GM23338 (cell line): ENCODE measurements at regions not wholly inside any gene's neighbourhood (a gene's known extent, or its start where the extent isn't known, plus 50 kb on each side); places are given as distances from the start of the nearest gene placed in this dataset.

Source experiments
- ATAC-seq: fragments of 200-7000 bp; cut with Tn5 transposase; 3 replicates; pipeline ENCODE4 v1.9.1; 2020
- DNase-seq: peaks from one replicate; pipeline ENCODE4 v3.0.0-alpha.2; 2015; ENCODE audit warnings: low spot score
- H2AFZ ChIP-seq: fragments of 200-600 bp; sonication (generic); 2 replicates; pipeline ENCODE4 v1.8.0; 2016; ENCODE audit warnings: antibody characterized with exemption, mild to moderate bottlenecking, moderate library complexity
- H3F3A ChIP-seq: fragments of 200-600 bp; sonication (generic); replicated peaks from 2 replicates; pipeline ENCODE4 v1.8.0; 2017; ENCODE audit warnings: antibody characterized with exemption, mixed run types, low read depth
- H3K27ac ChIP-seq: fragments of 200-600 bp; sonication (generic); 2 replicates; pipeline ENCODE4 v1.6.1; 2016; ENCODE audit warnings: low read depth
- H3K27me3 ChIP-seq: fragments of 200-600 bp; sonication (generic); 2 replicates; pipeline ENCODE4 v1.8.0; 2016; ENCODE audit warnings: mild to moderate bottlenecking, mixed run types, moderate library complexity; ENCODE audit not compliant: insufficient read depth
- H3K36me3 ChIP-seq: fragments of 200-600 bp; sonication (generic); 2 replicates; pipeline ENCODE4 v1.8.0; 2016; ENCODE audit warnings: mild to moderate bottlenecking; ENCODE audit not compliant: insufficient read depth
- H3K4me1 ChIP-seq: fragments of 200-600 bp; sonication (generic); 2 replicates; pipeline ENCODE4 v1.8.0; 2016; ENCODE audit warnings: mild to moderate bottlenecking, moderate library complexity; ENCODE audit not compliant: insufficient read depth
- H3K4me2 ChIP-seq: fragments of 200-600 bp; sonication (generic); 2 replicates; pipeline ENCODE4 v1.7.1; 2017; ENCODE audit warnings: mixed run types
- H3K4me3 ChIP-seq: fragments of 200-600 bp; sonication (generic); 2 replicates; pipeline ENCODE4 v1.6.1; 2016; ENCODE audit warnings: mixed run types
- H3K79me2 ChIP-seq: fragments of 200-600 bp; sonication (generic); replicated peaks from 2 replicates; pipeline ENCODE4 v1.8.0; 2017; ENCODE audit warnings: mild to moderate bottlenecking; ENCODE audit not compliant: insufficient read depth
- H3K9me2 ChIP-seq: fragments of 200-600 bp; sonication (generic); 2 replicates; pipeline ENCODE4 v1.8.0; 2017; ENCODE audit not compliant: insufficient read depth
- H4K20me1 ChIP-seq: fragments of 200-600 bp; sonication (generic); replicated peaks from 2 replicates; pipeline ENCODE4 v1.8.0; 2017; ENCODE audit warnings: mild to moderate bottlenecking; ENCODE audit not compliant: insufficient read depth
- H3K27ac Mint-ChIP-seq: 2 replicates; pipeline ENCODE4 v1.8.0; 2020; ENCODE audit warnings: inconsistent platforms, mild to moderate bottlenecking, moderate library complexity, mixed read lengths
- H3K27me3 Mint-ChIP-seq: 3 replicates; pipeline ENCODE4 v1.8.0; 2022; ENCODE audit warnings: low read depth, mild to moderate bottlenecking, moderate library complexity, mixed read lengths, inconsistent platforms; ENCODE audit not compliant: insufficient read depth, poor library complexity
- H3K36me3 Mint-ChIP-seq: 3 replicates; pipeline ENCODE4 v1.8.0; 2021; ENCODE audit warnings: low read depth, mild to moderate bottlenecking, inconsistent platforms, moderate library complexity, mixed read lengths
- H3K4me1 Mint-ChIP-seq: 3 replicates; pipeline ENCODE4 v1.8.0; 2020; ENCODE audit warnings: mild to moderate bottlenecking, inconsistent platforms, mixed read lengths
- H3K4me3 Mint-ChIP-seq: 3 replicates; pipeline ENCODE4 v1.8.0; 2021; ENCODE audit warnings: moderate library complexity, mild to moderate bottlenecking, inconsistent platforms, mixed read lengths
- H3K9me3 Mint-ChIP-seq: 3 replicates; pipeline ENCODE4 v1.8.0; 2020; ENCODE audit warnings: moderate library complexity, mild to moderate bottlenecking, inconsistent platforms, mixed read lengths
- CREB1 ChIP-seq: fragments of 250-450 bp; sonication (Bioruptor Pico); IDR thresholded peaks from 2 replicates; pipeline ENCODE4 v1.5.0; 2020; ENCODE audit warnings: low read depth, mild to moderate bottlenecking, moderate library complexity
- EZH2 ChIP-seq: fragments of 200-600 bp; sonication (generic); IDR thresholded peaks from one replicate; pipeline ENCODE4 v1.8.0; 2017; ENCODE audit warnings: antibody characterized with exemption, mild to moderate bottlenecking, low read depth; ENCODE audit not compliant: unreplicated experiment
- EZH2phosphoT487 ChIP-seq: fragments of 200-600 bp; sonication (generic); IDR thresholded peaks from one replicate; pipeline ENCODE4 v1.8.1; 2018; ENCODE audit warnings: antibody characterized with exemption; ENCODE audit not compliant: unreplicated experiment
- JUNB ChIP-seq: IDR thresholded peaks from one replicate; pipeline ENCODE4 v1.6.1; 2016; ENCODE audit warnings: antibody characterized with exemption; ENCODE audit not compliant: unreplicated experiment
- POLR2AphosphoS5 ChIP-seq: IDR thresholded peaks from 2 replicates; pipeline ENCODE4 v1.6.1; 2016; ENCODE audit warnings: antibody characterized with exemption, low read depth
- STAT1 ChIP-seq: IDR thresholded peaks from one replicate; pipeline ENCODE4 v1.6.1; 2016; ENCODE audit warnings: antibody characterized with exemption; ENCODE audit not compliant: unreplicated experiment
- ZNF331 ChIP-seq: fragments of 250-450 bp; sonication (Bioruptor Pico); IDR thresholded peaks from 2 replicates; pipeline ENCODE4 v1.5.0; 2020; ENCODE audit warnings: low read depth, mild to moderate bottlenecking, moderate library complexity
- TF ChIP-seq, protein P1 (sequence below): IDR thresholded peaks from 2 replicates; pipeline ENCODE4 v1.6.1; 2016; ENCODE audit warnings: antibody characterized with exemption
- TF ChIP-seq, protein P2 (sequence below): fragments of 250-450 bp; sonication (Bioruptor Pico); IDR thresholded peaks from 2 replicates; pipeline ENCODE4 v1.5.0; 2020; ENCODE audit warnings: mild to moderate bottlenecking, moderate library complexity

DNA sequence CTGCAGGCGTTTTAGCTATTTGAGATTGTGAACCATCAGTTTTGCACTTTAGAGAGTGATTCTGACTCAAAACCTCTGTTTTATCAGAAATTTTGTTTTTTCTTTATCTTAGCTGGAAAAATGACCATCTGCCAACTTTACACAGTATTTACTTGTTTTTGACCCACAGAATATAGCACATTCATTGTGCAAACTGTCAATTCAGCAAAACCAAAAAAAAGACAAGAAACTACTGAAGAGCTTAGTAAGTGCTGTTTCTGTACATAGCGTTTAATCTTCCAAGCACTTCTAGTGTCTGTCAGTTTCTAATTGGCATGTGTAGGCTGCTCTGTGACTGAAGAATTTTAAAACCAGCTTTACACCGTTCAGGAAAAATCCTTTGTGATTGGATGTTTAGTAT, 76.0 kb upstream of the VANGL1 start:
- H3K4me3 Mint-ChIP-seq: no peak overlapping the region
- Histone ChIP-seq H3K4me1 (no peaks in the 10 kb centered on the region), H3K27me3 (peaks cover 19% of the 10 kb centered on the region), H3K4me3 (no peak overlapping the region), H3K4me2 (no peak overlapping the region), H3K27ac (no peak overlapping the region), H3K36me3 (no peaks in the 10 kb centered on the region), H3K9me2 (no peaks in the 10 kb centered on the region), H3K79me2 (no peaks in the 10 kb centered on the region), H2AFZ (no peak overlapping the region), H3F3A (no peaks in the 10 kb centered on the region), H4K20me1 (no peaks in the 10 kb centered on the region)
- peaks cover 8% of the 10 kb centered on the region for H3K4me1 Mint-ChIP-seq
- peaks cover 11% of the 10 kb centered on the region for H3K9me3 Mint-ChIP-seq
- ATAC-seq: no peak
- TF ChIP-seq, protein P1, sequence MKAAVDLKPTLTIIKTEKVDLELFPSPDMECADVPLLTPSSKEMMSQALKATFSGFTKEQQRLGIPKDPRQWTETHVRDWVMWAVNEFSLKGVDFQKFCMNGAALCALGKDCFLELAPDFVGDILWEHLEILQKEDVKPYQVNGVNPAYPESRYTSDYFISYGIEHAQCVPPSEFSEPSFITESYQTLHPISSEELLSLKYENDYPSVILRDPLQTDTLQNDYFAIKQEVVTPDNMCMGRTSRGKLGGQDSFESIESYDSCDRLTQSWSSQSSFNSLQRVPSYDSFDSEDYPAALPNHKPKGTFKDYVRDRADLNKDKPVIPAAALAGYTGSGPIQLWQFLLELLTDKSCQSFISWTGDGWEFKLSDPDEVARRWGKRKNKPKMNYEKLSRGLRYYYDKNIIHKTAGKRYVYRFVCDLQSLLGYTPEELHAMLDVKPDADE: no peak
- TF ChIP-seq STAT1 (no peak), ZNF331 (CRISPR knock-in tag) (no peak), EZH2 (no peak), POLR2AphosphoS5 (no peak), EZH2phosphoT487 (no peak)
- no peak overlapping the region for H3K27ac Mint-ChIP-seq
- peaks cover 12% of the 10 kb centered on the region for H3K27me3 Mint-ChIP-seq
- DNase-seq: no peak
- H3K36me3 Mint-ChIP-seq: peaks cover 4% of the 10 kb centered on the region; the same call in 1 of the 3 replicates

DNA sequence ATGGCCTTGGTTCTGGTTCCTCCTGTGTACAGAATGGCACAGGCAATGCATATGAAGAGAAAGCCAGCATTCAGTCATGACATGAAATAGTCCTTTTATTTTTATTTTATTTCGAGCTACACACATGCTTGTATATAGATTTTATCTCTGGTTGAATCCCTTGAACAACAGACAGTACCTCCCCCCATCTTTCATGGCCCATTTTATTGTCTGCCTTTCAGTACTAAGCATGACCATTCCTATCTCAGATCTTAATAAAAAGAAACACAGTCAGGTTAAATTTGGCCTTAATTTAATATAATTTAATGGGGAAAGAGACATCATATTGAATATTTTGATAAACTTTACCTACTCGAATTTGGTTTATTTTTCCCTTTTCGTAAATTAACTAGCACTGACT, 76.4 kb upstream of the VANGL1 start:
- Histone ChIP-seq H3K4me2 (no peak overlapping the region), H3K4me3 (no peak overlapping the region), H3K27me3 (peaks cover 19% of the 10 kb centered on the region), H4K20me1 (no peaks in the 10 kb centered on the region), H3K4me1 (no peaks in the 10 kb centered on the region), H3K36me3 (no peaks in the 10 kb centered on the region), H3F3A (no peaks in the 10 kb centered on the region), H3K79me2 (no peaks in the 10 kb centered on the region), H3K27ac (no peak overlapping the region), H3K9me2 (no peaks in the 10 kb centered on the region), H2AFZ (no peak overlapping the region)
- Mint-ChIP-seq H3K27ac (no peak overlapping the region), H3K9me3 (peaks cover 11% of the 10 kb centered on the region), H3K4me1 (peaks cover 8% of the 10 kb centered on the region), H3K4me3 (no peak overlapping the region), H3K36me3 (peaks cover 4% of the 10 kb centered on the region; the same call in 1 of the 3 replicates), H3K27me3 (peaks cover 12% of the 10 kb centered on the region)
- ATAC-seq (no peak), DNase-seq (no peak)
- no peak for TF ChIP-seq EZH2phosphoT487
- no peak for TF ChIP-seq JUNB
- TF ChIP-seq CREB1: no peak
- TF ChIP-seq, protein P2, sequence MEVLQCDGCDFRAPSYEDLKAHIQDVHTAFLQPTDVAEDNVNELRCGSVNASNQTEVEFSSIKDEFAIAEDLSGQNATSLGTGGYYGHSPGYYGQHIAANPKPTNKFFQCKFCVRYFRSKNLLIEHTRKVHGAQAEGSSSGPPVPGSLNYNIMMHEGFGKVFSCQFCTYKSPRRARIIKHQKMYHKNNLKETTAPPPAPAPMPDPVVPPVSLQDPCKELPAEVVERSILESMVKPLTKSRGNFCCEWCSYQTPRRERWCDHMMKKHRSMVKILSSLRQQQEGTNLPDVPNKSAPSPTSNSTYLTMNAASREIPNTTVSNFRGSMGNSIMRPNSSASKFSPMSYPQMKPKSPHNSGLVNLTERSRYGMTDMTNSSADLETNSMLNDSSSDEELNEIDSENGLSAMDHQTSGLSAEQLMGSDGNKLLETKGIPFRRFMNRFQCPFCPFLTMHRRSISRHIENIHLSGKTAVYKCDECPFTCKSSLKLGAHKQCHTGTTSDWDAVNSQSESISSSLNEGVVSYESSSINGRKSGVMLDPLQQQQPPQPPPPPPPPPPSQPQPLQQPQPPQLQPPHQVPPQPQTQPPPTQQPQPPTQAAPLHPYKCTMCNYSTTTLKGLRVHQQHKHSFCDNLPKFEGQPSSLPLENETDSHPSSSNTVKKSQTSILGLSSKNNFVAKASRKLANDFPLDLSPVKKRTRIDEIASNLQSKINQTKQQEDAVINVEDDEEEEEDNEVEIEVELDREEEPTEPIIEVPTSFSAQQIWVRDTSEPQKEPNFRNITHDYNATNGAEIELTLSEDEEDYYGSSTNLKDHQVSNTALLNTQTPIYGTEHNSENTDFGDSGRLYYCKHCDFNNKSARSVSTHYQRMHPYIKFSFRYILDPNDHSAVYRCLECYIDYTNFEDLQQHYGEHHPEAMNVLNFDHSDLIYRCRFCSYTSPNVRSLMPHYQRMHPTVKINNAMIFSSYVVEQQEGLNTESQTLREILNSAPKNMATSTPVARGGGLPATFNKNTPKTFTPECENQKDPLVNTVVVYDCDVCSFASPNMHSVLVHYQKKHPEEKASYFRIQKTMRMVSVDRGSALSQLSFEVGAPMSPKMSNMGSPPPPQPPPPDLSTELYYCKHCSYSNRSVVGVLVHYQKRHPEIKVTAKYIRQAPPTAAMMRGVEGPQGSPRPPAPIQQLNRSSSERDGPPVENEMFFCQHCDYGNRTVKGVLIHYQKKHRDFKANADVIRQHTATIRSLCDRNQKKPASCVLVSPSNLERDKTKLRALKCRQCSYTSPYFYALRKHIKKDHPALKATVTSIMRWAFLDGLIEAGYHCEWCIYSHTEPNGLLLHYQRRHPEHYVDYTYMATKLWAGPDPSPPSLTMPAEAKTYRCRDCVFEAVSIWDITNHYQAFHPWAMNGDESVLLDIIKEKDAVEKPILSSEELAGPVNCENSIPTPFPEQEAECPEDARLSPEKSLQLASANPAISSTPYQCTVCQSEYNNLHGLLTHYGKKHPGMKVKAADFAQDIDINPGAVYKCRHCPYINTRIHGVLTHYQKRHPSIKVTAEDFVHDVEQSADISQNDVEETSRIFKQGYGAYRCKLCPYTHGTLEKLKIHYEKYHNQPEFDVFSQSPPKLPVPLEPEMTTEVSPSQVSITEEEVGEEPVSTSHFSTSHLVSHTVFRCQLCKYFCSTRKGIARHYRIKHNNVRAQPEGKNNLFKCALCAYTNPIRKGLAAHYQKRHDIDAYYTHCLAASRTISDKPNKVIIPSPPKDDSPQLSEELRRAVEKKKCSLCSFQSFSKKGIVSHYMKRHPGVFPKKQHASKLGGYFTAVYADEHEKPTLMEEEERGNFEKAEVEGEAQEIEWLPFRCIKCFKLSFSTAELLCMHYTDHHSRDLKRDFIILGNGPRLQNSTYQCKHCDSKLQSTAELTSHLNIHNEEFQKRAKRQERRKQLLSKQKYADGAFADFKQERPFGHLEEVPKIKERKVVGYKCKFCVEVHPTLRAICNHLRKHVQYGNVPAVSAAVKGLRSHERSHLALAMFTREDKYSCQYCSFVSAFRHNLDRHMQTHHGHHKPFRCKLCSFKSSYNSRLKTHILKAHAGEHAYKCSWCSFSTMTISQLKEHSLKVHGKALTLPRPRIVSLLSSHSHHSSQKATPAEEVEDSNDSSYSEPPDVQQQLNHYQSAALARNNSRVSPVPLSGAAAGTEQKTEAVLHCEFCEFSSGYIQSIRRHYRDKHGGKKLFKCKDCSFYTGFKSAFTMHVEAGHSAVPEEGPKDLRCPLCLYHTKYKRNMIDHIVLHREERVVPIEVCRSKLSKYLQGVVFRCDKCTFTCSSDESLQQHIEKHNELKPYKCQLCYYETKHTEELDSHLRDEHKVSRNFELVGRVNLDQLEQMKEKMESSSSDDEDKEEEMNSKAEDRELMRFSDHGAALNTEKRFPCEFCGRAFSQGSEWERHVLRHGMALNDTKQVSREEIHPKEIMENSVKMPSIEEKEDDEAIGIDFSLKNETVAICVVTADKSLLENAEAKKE: no peak
- no peak for TF ChIP-seq EZH2
- TF ChIP-seq STAT1: no peak
